SK-N-SH (cell line): ENCODE measurements at regions not wholly inside any gene's neighbourhood (a gene's known extent, or its start where the extent isn't known, plus 50 kb on each side); places are given as distances from the start of the nearest gene placed in this dataset.

Source experiments
- CTCF ChIA-PET: fragments of 300-600, 350-600 bp; formaldehyde crosslinking; extraction: SDS; loops from one replicate; lab custom pipeline; 2021; lab: Yijun Ruan, JAX
- POLR2A ChIA-PET: fragments of 350-600 bp; sonication (Branson Sonifier 250); formaldehyde crosslinking; extraction: SDS; loops from one replicate; lab custom pipeline; 2020; ENCODE audit warnings: antibody characterized with exemption, inconsistent platforms; lab: Yijun Ruan, JAX
- DNase-seq: peaks from one replicate; pipeline ENCODE4 v3.0.0; 2012
- H2AFZ ChIP-seq: fragments of 200-600 bp; sonication (generic); 2 replicates; pipeline ENCODE4 v1.8.1; 2016; ENCODE audit warnings: antibody characterized with exemption, mild to moderate bottlenecking, low read depth
- H3F3A ChIP-seq: fragments of 200-600 bp; sonication (generic); replicated peaks from 2 replicates; pipeline ENCODE3; 2016; ENCODE audit warnings: antibody characterized with exemption, mild to moderate bottlenecking; ENCODE audit not compliant: insufficient read depth
- H3K27ac ChIP-seq, 2 experiments: fragments of 200-500 bp in 1 of 2; fragments of 200-600 bp in 1 of 2; sonication (Bioruptor generic) in 1 of 2; sonication (generic), shearing (Covaris generic) in 1 of 2; 2 replicates each; pipeline versions ENCODE4 v1.5.1 to v1.6.1; 2014 to 2016; ENCODE audit warnings: low read depth in 2 of 2, inconsistent platforms in 1 of 2, low read length in 1 of 2, mild to moderate bottlenecking in 1 of 2, mixed read lengths in 1 of 2
- H3K27me3 ChIP-seq: fragments of 200-600 bp; sonication (generic), shearing (Covaris generic); 2 replicates; pipeline ENCODE4 v1.6.1; 2016; ENCODE audit warnings: mixed run types; ENCODE audit not compliant: insufficient read depth
- H3K36me3 ChIP-seq, 2 experiments: fragments of 200-500 bp in 1 of 2; fragments of 200-600 bp in 1 of 2; sonication (Bioruptor generic) in 1 of 2; sonication (generic) in 1 of 2; replicated peaks in 1 of 2; 2 replicates each; pipeline versions ENCODE3 to v1.5.1; 2014 to 2016; ENCODE audit warnings: low read length in 1 of 2, mild to moderate bottlenecking in 1 of 2; ENCODE audit not compliant: insufficient read depth in 2 of 2, control insufficient read depth in 1 of 2
- H3K4me1 ChIP-seq, 2 experiments: fragments of 200-500 bp in 1 of 2; fragments of 200-600 bp in 1 of 2; sonication (Bioruptor generic) in 1 of 2; sonication (generic), shearing (Covaris generic) in 1 of 2; 2 replicates each; pipeline versions ENCODE4 v1.5.1 to v1.6.1; 2014 to 2016; ENCODE audit warnings: low read depth in 1 of 2, low read length in 1 of 2, mixed run types in 1 of 2; ENCODE audit not compliant: insufficient read depth in 2 of 2, control insufficient read depth in 1 of 2
- H3K4me2 ChIP-seq: fragments of 200-600 bp; sonication (generic), shearing (Covaris generic); 2 replicates; pipeline ENCODE4 v1.6.1; 2017; ENCODE audit warnings: mixed run types
- H3K4me3 ChIP-seq, 2 experiments: fragments of 200-500 bp in 1 of 2; fragments of 200-600 bp in 1 of 2; sonication (Bioruptor generic) in 1 of 2; sonication (generic), shearing (Covaris generic) in 1 of 2; 2 replicates each; pipeline versions ENCODE4 v1.5.1 to v1.8.1; 2014 to 2016; ENCODE audit warnings: low read depth in 2 of 2, inconsistent platforms in 1 of 2, low read length in 1 of 2, mild to moderate bottlenecking in 1 of 2, mixed read lengths in 1 of 2, moderate library complexity in 1 of 2
- H3K79me2 ChIP-seq: fragments of 200-600 bp; sonication (generic); 2 replicates; pipeline ENCODE4 v1.8.1; 2017; ENCODE audit warnings: mild to moderate bottlenecking; ENCODE audit not compliant: insufficient read depth
- H3K9ac ChIP-seq: fragments of 200-600 bp; sonication (generic); 2 replicates; pipeline ENCODE4 v1.6.1; 2017; ENCODE audit warnings: mixed run types
- H3K9me2 ChIP-seq: fragments of 200-600 bp; sonication (generic); 2 replicates; pipeline ENCODE4 v1.6.1; 2017; ENCODE audit warnings: mixed run types
- H3K9me3 ChIP-seq: fragments of 200-600 bp; sonication (generic); 2 replicates; pipeline ENCODE4 v1.6.1; 2017; ENCODE audit warnings: mixed run types, mild to moderate bottlenecking, moderate library complexity
- H4K20me1 ChIP-seq: fragments of 200-600 bp; sonication (generic); 2 replicates; pipeline ENCODE4 v1.6.1; 2017; ENCODE audit warnings: mild to moderate bottlenecking, mixed run types; ENCODE audit not compliant: insufficient read depth
- JUND ChIP-seq: IDR thresholded peaks from 2 replicates; pipeline ENCODE4 v1.4.0; 2012
- MEF2A ChIP-seq: IDR thresholded peaks from 2 replicates; pipeline ENCODE4 v1.4.0; 2012; ENCODE audit warnings: low read depth, borderline replicate concordance
- RAD21 ChIP-seq: IDR thresholded peaks from 2 replicates; pipeline ENCODE4 v1.6.1; 2012; ENCODE audit warnings: mild to moderate bottlenecking, low read length
- RCOR1 ChIP-seq: fragments of 150-350 bp; IDR thresholded peaks from 2 replicates; pipeline ENCODE4 v1.6.1; 2017; ENCODE audit warnings: antibody characterized with exemption, low read length
- REST ChIP-seq: IDR thresholded peaks from 2 replicates; pipeline ENCODE4 v1.6.1; 2012; ENCODE audit warnings: mild to moderate bottlenecking, low read depth, low read length, moderate library complexity
- RFX5 ChIP-seq: IDR thresholded peaks from 2 replicates; pipeline ENCODE4 v1.6.1; 2012; ENCODE audit warnings: mild to moderate bottlenecking, improper control_type of control experiment, low read length
- SMC3 ChIP-seq: IDR thresholded peaks from 2 replicates; pipeline ENCODE4 v1.6.1; 2012; ENCODE audit warnings: low read depth, low read length, improper control_type of control experiment
- TEAD4 ChIP-seq: IDR thresholded peaks from 2 replicates; pipeline ENCODE4 v1.4.0; 2012; ENCODE audit warnings: mild to moderate bottlenecking, borderline replicate concordance; ENCODE audit not compliant: insufficient read depth
- ZBTB33 ChIP-seq: IDR thresholded peaks from 2 replicates; pipeline ENCODE4 v1.4.0; 2012; ENCODE audit warnings: low read depth, borderline replicate concordance
- WGBS: methylation state at CpG from one replicate; pipeline ENCODE4 v1.1.6; 2017; ENCODE audit warnings: low lambda C conversion rate; 5-methylcytosine and 5-hydroxymethylcytosine counted together

- TF ChIP-seq RFX5 = no peak
- TF ChIP-seq RAD21 = no peak
- TF ChIP-seq ZBTB33 = no peak
- no peak for TF ChIP-seq SMC3
- TF ChIP-seq JUND = no peak
Measured at GRCh38 chr21:38995071-38995669, 188.1 kb downstream of the PSMG1 start (continued).

GRCh38 chr21:38994042-38994441, 188.3 kb downstream of the ETS2 start:
- Histone ChIP-seq H3K4me1 (peaks cover 29 to 57% of the 10 kb centered on the region in 2 experiments), H3K9me2 (no peaks in the 10 kb centered on the region), H3K9ac (no peak overlapping the region), H2AFZ (no peak overlapping the region), H3F3A (peaks cover 10% of the 10 kb centered on the region), H3K9me3 (no peaks in the 10 kb centered on the region), H3K27me3 (no peaks in the 10 kb centered on the region), H4K20me1 (no peaks in the 10 kb centered on the region), H3K36me3 (no peaks in the 10 kb centered on the region), H3K79me2 (no peaks in the 10 kb centered on the region), H3K4me3 (no peak overlapping the region), H3K4me2 (peak overlapping the region; percentile 33; the same call in 1 of the 2 replicates), H3K27ac (peak overlapping the region; percentile 27 to 77; a peak in 3 of 4 replicates)
- POLR2A ChIA-PET = interaction anchor here (1.0 kb wide), 1 partner anchor 9 kb away, joined by 4 read pairs; no protein-coding TSS in a partner anchor
- DNase-seq = no peak
- CTCF ChIA-PET = interaction anchor here (0.6 to 2.2 kb wide), 4 partner anchors 9 to 44 kb away, joined by 3 to 5 read pairs (median 4); no protein-coding TSS in a partner anchor
- 94% methylated on average over 12 of the region's 12 CpGs for WGBS
- TF ChIP-seq TEAD4 (no peak), MEF2A (no peak), RCOR1 (no peak), REST (no peak)
